Caco-2 (cell line): ENCODE measurements at regions not wholly inside any gene's neighbourhood (a gene's known extent, or its start where the extent isn't known, plus 50 kb on each side); places are given as distances from the start of the nearest gene placed in this dataset.
A peak's percentile ranks its signal among the peaks of the same experiment; 100 is the strongest.

Experiments used
- BruUV-seq: library from RNA; stranded (reverse); fragments of 400-500 nt; replicated peaks from 2 replicates; lab custom pipeline; 2021; lab: Mats Ljungman, UMichigan
- CTCF ChIA-PET: fragments of 300-600 bp; sonication (Branson Sonifier 250); formaldehyde crosslinking; loops from one replicate; lab custom pipeline; 2022; ENCODE audit warnings: antibody characterized with exemption; lab: Charles Lee
- POLR2A ChIA-PET: fragments of 300-600 bp; sonication (Branson Sonifier 250); formaldehyde crosslinking; loops from one replicate; lab custom pipeline; 2022; ENCODE audit warnings: antibody characterized with exemption; lab: Charles Lee
- DNase-seq, 2 experiments: peaks; one replicate each; pipeline versions ENCODE4 v3.0.0 to v3.0.0-alpha.2; 2020 to 2022
- H3K27me3 ChIP-seq: replicated peaks from 2 replicates; pipeline ENCODE4 v1.6.0; 2011; ENCODE audit warnings: low read length; ENCODE audit not compliant: control insufficient read depth, insufficient read depth
- H3K36me3 ChIP-seq: 2 replicates; pipeline ENCODE4 v1.5.1; 2011; ENCODE audit warnings: low read length; ENCODE audit not compliant: control insufficient read depth, insufficient read depth
- H3K4me1 ChIP-seq: fragments of 250-450 bp; sonication (Bioruptor Pico); 2 replicates; pipeline ENCODE4 v1.5.1; 2020; ENCODE audit warnings: mild to moderate bottlenecking
- H3K4me3 ChIP-seq: 2 replicates; pipeline ENCODE4 v1.5.1; 2011; ENCODE audit warnings: low read depth, mild to moderate bottlenecking, control low read depth, low read length
- H3K9me3 ChIP-seq: fragments of 250-450 bp; sonication (Bioruptor Pico); 2 replicates; pipeline ENCODE4 v1.5.1; 2020; ENCODE audit warnings: mild to moderate bottlenecking, moderate library complexity
- H3K27ac Mint-ChIP-seq: one replicate; pipeline ENCODE4 v1.8.0; 2022; ENCODE audit warnings: mixed read lengths; ENCODE audit not compliant: unreplicated experiment
- H3K27me3 Mint-ChIP-seq: one replicate; pipeline ENCODE4 v1.8.0; 2022; ENCODE audit warnings: mixed read lengths; ENCODE audit not compliant: insufficient read depth, unreplicated experiment
- H3K36me3 Mint-ChIP-seq: one replicate; pipeline ENCODE4 v1.8.0; 2022; ENCODE audit warnings: mild to moderate bottlenecking, mixed read lengths; ENCODE audit not compliant: insufficient read depth, unreplicated experiment
- H3K4me1 Mint-ChIP-seq: one replicate; pipeline ENCODE4 v1.8.0; 2022; ENCODE audit warnings: low read depth, mixed read lengths; ENCODE audit not compliant: unreplicated experiment
- H3K4me3 Mint-ChIP-seq: one replicate; pipeline ENCODE4 v1.8.0; 2022; ENCODE audit warnings: mild to moderate bottlenecking, moderate library complexity, mixed read lengths; ENCODE audit not compliant: unreplicated experiment
- H3K9me3 Mint-ChIP-seq: one replicate; pipeline ENCODE4 v1.8.0; 2022; ENCODE audit warnings: mixed read lengths; ENCODE audit not compliant: unreplicated experiment
- intact Hi-C: fragments of 100-400 bp; cut with micrococcal nuclease; formaldehyde crosslinking; loops from one replicate; pipeline ENCODE4 v1.10.0; 2022; ENCODE audit not compliant: unreplicated experiment
- TF ChIP-seq, protein P1 (sequence below), 2 experiments: fragments of 200-600 bp in 1 of 2; IDR thresholded peaks; 1 replicate in 1 of 2; 2 replicates in 1 of 2; pipeline versions ENCODE4 v1.5.1 to v1.8.0; 2011 to 2022; ENCODE audit warnings: antibody characterized with exemption in 1 of 2, control low read depth in 1 of 2, inconsistent platforms in 1 of 2, low read depth in 1 of 2, low read length in 1 of 2, mild to moderate bottlenecking in 1 of 2, moderate library complexity in 1 of 2; ENCODE audit not compliant: insufficient read depth in 1 of 2, severe bottlenecking in 1 of 2, unreplicated experiment in 1 of 2

GRCh38 chr16:80887062-80887461 is 82.7 kb upstream of the CDYL2 start:
- Mint-ChIP-seq H3K9me3 (peaks cover 10% of the 10 kb centered on the region), H3K4me1 (peaks cover 17% of the 10 kb centered on the region), H3K4me3 (no peak overlapping the region), H3K27me3 (no peaks in the 10 kb centered on the region), H3K27ac (no peak overlapping the region), H3K36me3 (no peaks in the 10 kb centered on the region)
- intact Hi-C loops, result no loop called here
- H3K4me1 ChIP-seq, result peaks cover 25% of the 10 kb centered on the region
- TF ChIP-seq, protein P1, sequence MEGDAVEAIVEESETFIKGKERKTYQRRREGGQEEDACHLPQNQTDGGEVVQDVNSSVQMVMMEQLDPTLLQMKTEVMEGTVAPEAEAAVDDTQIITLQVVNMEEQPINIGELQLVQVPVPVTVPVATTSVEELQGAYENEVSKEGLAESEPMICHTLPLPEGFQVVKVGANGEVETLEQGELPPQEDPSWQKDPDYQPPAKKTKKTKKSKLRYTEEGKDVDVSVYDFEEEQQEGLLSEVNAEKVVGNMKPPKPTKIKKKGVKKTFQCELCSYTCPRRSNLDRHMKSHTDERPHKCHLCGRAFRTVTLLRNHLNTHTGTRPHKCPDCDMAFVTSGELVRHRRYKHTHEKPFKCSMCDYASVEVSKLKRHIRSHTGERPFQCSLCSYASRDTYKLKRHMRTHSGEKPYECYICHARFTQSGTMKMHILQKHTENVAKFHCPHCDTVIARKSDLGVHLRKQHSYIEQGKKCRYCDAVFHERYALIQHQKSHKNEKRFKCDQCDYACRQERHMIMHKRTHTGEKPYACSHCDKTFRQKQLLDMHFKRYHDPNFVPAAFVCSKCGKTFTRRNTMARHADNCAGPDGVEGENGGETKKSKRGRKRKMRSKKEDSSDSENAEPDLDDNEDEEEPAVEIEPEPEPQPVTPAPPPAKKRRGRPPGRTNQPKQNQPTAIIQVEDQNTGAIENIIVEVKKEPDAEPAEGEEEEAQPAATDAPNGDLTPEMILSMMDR (IDR thresholded peaks at IDR 0.05; ENCODE audit: insufficient read depth in 1 of 2, low read depth in 1 of 2, low read length in 1 of 2, severe bottlenecking in 1 of 2, unreplicated experiment in 1 of 2), result no peak
- no peak overlapping the region for H3K4me3 ChIP-seq
- H3K27me3 ChIP-seq, result no peaks in the 10 kb centered on the region
- H3K36me3 ChIP-seq, result no peaks in the 10 kb centered on the region
- ChIA-PET POLR2A (no interaction called here), CTCF (interaction anchor here (0.7 kb wide), 1 partner anchor 178 kb away, joined by 3 read pairs; no protein-coding TSS in a partner anchor)
- H3K9me3 ChIP-seq, result no peaks in the 10 kb centered on the region
- BruUV-seq, result no TSS peak
- DNase-seq, result no peak

- intact Hi-C loops, result loop anchor here (1.0 kb wide), 2 partner anchors 26 to 48 kb away; no protein-coding TSS in a partner anchor
- H3K4me3 Mint-ChIP-seq, result no peak overlapping the region
- Histone ChIP-seq H3K36me3 (no peaks in the 10 kb centered on the region), H3K9me3 (no peaks in the 10 kb centered on the region), H3K4me1 (peaks cover 25% of the 10 kb centered on the region), H3K4me3 (no peak overlapping the region), H3K27me3 (no peaks in the 10 kb centered on the region)
- no peak for DNase-seq
- H3K9me3 Mint-ChIP-seq, result peaks cover 10% of the 10 kb centered on the region
- BruUV-seq, result no TSS peak
- no peaks in the 10 kb centered on the region for H3K36me3 Mint-ChIP-seq
- CTCF ChIA-PET, result no interaction called here
- TF ChIP-seq, protein P1 (IDR thresholded peaks at IDR 0.05; ENCODE audit: insufficient read depth in 1 of 2, low read depth in 1 of 2, low read length in 1 of 2, severe bottlenecking in 1 of 2, unreplicated experiment in 1 of 2), result no peak
- H3K27me3 Mint-ChIP-seq, result no peaks in the 10 kb centered on the region
- H3K4me1 Mint-ChIP-seq, result peaks cover 17% of the 10 kb centered on the region
- peak overlapping the region; percentile 20 for H3K27ac Mint-ChIP-seq
- POLR2A ChIA-PET, result no interaction called here
These were observed 79.4 kb upstream of the CDYL2 start for GRCh38 chr16:80883816-80884215.

- H3K9me3 ChIP-seq, result no peaks in the 10 kb centered on the region
- peak; percentile 73 to 82 for DNase-seq
- intact Hi-C loops, result loop anchor here (1.0 kb wide), 2 partner anchors 27 to 49 kb away; no protein-coding TSS in a partner anchor
- H3K4me1 ChIP-seq, result peaks cover 25% of the 10 kb centered on the region
- ChIA-PET POLR2A (no interaction called here), CTCF (no interaction called here)
- TF ChIP-seq, protein P1 (IDR thresholded peaks at IDR 0.05; ENCODE audit: insufficient read depth in 1 of 2, low read depth in 1 of 2, low read length in 1 of 2, severe bottlenecking in 1 of 2, unreplicated experiment in 1 of 2), result no peak
- no peaks in the 10 kb centered on the region for H3K27me3 ChIP-seq
- H3K4me3 ChIP-seq, result no peak overlapping the region
- Mint-ChIP-seq H3K9me3 (peaks cover 10% of the 10 kb centered on the region), H3K36me3 (no peaks in the 10 kb centered on the region), H3K27ac (peak overlapping the region; percentile 20), H3K4me3 (no peak overlapping the region), H3K27me3 (no peaks in the 10 kb centered on the region), H3K4me1 (peaks cover 17% of the 10 kb centered on the region)
- no peaks in the 10 kb centered on the region for H3K36me3 ChIP-seq
- no TSS peak for BruUV-seq
These were observed 78.8 kb upstream of the CDYL2 start for GRCh38 chr16:80883159-80883642.
